Liver (tissue), 8 donors: ENCODE measurements at regions not wholly inside any gene's neighbourhood (a gene's known extent, or its start where the extent isn't known, plus 50 kb on each side); places are given as distances from the start of the nearest gene placed in this dataset.

Experiments
- DNase-seq: peaks from one replicate; pipeline ENCODE4 v3.0.0-alpha.2; 2017; ENCODE audit warnings: low spot score
- H3K27ac ChIP-seq, 2 donors: one replicate each; pipeline ENCODE4 v1.7.0; 2013; ENCODE audit warnings: inconsistent platforms in 2 of 2, low read length in 2 of 2, control low read depth in 1 of 2, low read depth in 1 of 2, mild to moderate bottlenecking in 1 of 2
- H3K27me3 ChIP-seq, 4 donors: one replicate each; pipeline versions ENCODE4 v1.6.1 to v1.7.0; 2013; ENCODE audit warnings: low read length in 3 of 4, inconsistent platforms in 1 of 4, mild to moderate bottlenecking in 1 of 4, moderate library complexity in 1 of 4; ENCODE audit not compliant: control insufficient read depth in 4 of 4, insufficient read depth in 4 of 4
- H3K36me3 ChIP-seq, 4 donors: one replicate each; pipeline versions ENCODE4 v1.6.1 to v1.7.0; 2013; ENCODE audit warnings: low read length in 3 of 4, mild to moderate bottlenecking in 3 of 4, low read depth in 1 of 4, moderate library complexity in 1 of 4; ENCODE audit not compliant: control insufficient read depth in 4 of 4, insufficient read depth in 3 of 4
- H3K4me1 ChIP-seq, 4 donors: one replicate each; pipeline versions ENCODE4 v1.6.1 to v1.7.0; 2013; ENCODE audit warnings: low read length in 3 of 4, mild to moderate bottlenecking in 3 of 4, moderate library complexity in 1 of 4; ENCODE audit not compliant: control insufficient read depth in 4 of 4, insufficient read depth in 4 of 4
- H3K4me3 ChIP-seq, 3 donors: one replicate each; pipeline versions ENCODE4 v1.6.1 to v1.7.0; 2013; ENCODE audit warnings: low read length in 3 of 3, control low read depth in 1 of 3, low read depth in 1 of 3, mild to moderate bottlenecking in 1 of 3
- H3K9ac ChIP-seq, 2 donors: one replicate each; pipeline ENCODE4 v1.7.0; 2013; ENCODE audit warnings: low read length in 2 of 2, mild to moderate bottlenecking in 2 of 2, moderate library complexity in 2 of 2, control low read depth in 1 of 2, low read depth in 1 of 2
- H3K9me3 ChIP-seq, 4 donors: one replicate each; pipeline versions ENCODE4 v1.6.1 to v1.7.0; 2013; ENCODE audit warnings: low read length in 3 of 4; ENCODE audit not compliant: control insufficient read depth in 4 of 4
- EGR1 ChIP-seq, 2 donors: IDR thresholded peaks; 2 replicates each; pipeline ENCODE4 v1.6.1; 2016 to 2018; ENCODE audit warnings: antibody characterized with exemption in 2 of 2, low read depth in 2 of 2
- FOXA1 ChIP-seq: IDR thresholded peaks from 2 replicates; pipeline ENCODE4 v1.6.1; 2016; ENCODE audit warnings: antibody characterized with exemption
- FOXA2 ChIP-seq: IDR thresholded peaks from 2 replicates; pipeline ENCODE4 v1.6.1; 2016; ENCODE audit warnings: antibody characterized with exemption
- GABPA ChIP-seq, 2 donors: IDR thresholded peaks in 1 of 2; conservative IDR thresholded peaks in 1 of 2; 2 replicates each; pipeline ENCODE4 v1.6.1; 2016; ENCODE audit warnings: antibody characterized with exemption in 2 of 2, mild to moderate bottlenecking in 1 of 2, moderate library complexity in 1 of 2
- HNF4A ChIP-seq, 2 donors: conservative IDR thresholded peaks; 2 replicates each; pipeline ENCODE4 v1.6.1; 2016; ENCODE audit warnings: antibody characterized with exemption in 2 of 2, mild to moderate bottlenecking in 2 of 2
- HNF4G ChIP-seq: IDR thresholded peaks from 2 replicates; pipeline ENCODE4 v1.6.1; 2016; ENCODE audit warnings: antibody characterized with exemption
- JUND ChIP-seq, 2 donors: IDR thresholded peaks; 2 replicates each; pipeline ENCODE4 v1.6.1; 2016; ENCODE audit warnings: antibody characterized with exemption in 2 of 2
- NR2F2 ChIP-seq: IDR thresholded peaks from 2 replicates; pipeline ENCODE4 v1.6.1; 2016; ENCODE audit warnings: antibody characterized with exemption
- RAD21 ChIP-seq, 2 donors: IDR thresholded peaks; 2 replicates each; pipeline ENCODE4 v1.6.1; 2016; ENCODE audit warnings: antibody characterized with exemption in 2 of 2, mild to moderate bottlenecking in 2 of 2
- RXRA ChIP-seq, 2 donors: IDR thresholded peaks; 2 replicates each; pipeline ENCODE4 v1.6.1; 2017 to 2018; ENCODE audit warnings: antibody characterized with exemption in 2 of 2, mild to moderate bottlenecking in 1 of 2
- SP1 ChIP-seq: IDR thresholded peaks from 2 replicates; pipeline ENCODE4 v1.6.1; 2018; ENCODE audit warnings: antibody characterized with exemption, mild to moderate bottlenecking
- TAF1 ChIP-seq: conservative IDR thresholded peaks from 2 replicates; pipeline ENCODE4 v1.6.1; 2016; ENCODE audit warnings: antibody characterized with exemption, mild to moderate bottlenecking
- YY1 ChIP-seq: IDR thresholded peaks from 2 replicates; pipeline ENCODE4 v1.6.1; 2016; ENCODE audit warnings: antibody characterized with exemption, mild to moderate bottlenecking
- WGBS: extraction: QIAGEN DNeasy Blood & Tissue Kit; methylation state at CpG from one replicate; pipeline ENCODE4 v1.1.7; 2013; 5-methylcytosine and 5-hydroxymethylcytosine counted together
- TF ChIP-seq, protein P1 (sequence below): IDR thresholded peaks from 2 replicates; pipeline ENCODE4 v1.6.1; 2016; ENCODE audit warnings: antibody characterized with exemption
- TF ChIP-seq, protein P2 (sequence below): IDR thresholded peaks from 2 replicates; pipeline ENCODE4 v1.6.1; 2016; ENCODE audit warnings: antibody characterized with exemption, mild to moderate bottlenecking
- TF ChIP-seq, protein P3 (sequence below): IDR thresholded peaks from 2 replicates; pipeline ENCODE4 v1.6.1; 2016; ENCODE audit warnings: antibody characterized with exemption
- TF ChIP-seq, protein P4 (sequence below): fragments of 150-350 bp; IDR thresholded peaks from 2 replicates; pipeline ENCODE4 v1.5.1; 2017; ENCODE audit warnings: improper control_type of control experiment, low read depth, low read length; ENCODE audit not compliant: missing input control
- TF ChIP-seq, protein P5 (sequence below): IDR thresholded peaks from 2 replicates; pipeline ENCODE4 v1.6.1; 2016; ENCODE audit warnings: antibody characterized with exemption
- donor health status: healthy.
- donor health status: healthy.
- donor health status: healthy.
- donor health status: healthy.
- donor health status: healthy.

DNA sequence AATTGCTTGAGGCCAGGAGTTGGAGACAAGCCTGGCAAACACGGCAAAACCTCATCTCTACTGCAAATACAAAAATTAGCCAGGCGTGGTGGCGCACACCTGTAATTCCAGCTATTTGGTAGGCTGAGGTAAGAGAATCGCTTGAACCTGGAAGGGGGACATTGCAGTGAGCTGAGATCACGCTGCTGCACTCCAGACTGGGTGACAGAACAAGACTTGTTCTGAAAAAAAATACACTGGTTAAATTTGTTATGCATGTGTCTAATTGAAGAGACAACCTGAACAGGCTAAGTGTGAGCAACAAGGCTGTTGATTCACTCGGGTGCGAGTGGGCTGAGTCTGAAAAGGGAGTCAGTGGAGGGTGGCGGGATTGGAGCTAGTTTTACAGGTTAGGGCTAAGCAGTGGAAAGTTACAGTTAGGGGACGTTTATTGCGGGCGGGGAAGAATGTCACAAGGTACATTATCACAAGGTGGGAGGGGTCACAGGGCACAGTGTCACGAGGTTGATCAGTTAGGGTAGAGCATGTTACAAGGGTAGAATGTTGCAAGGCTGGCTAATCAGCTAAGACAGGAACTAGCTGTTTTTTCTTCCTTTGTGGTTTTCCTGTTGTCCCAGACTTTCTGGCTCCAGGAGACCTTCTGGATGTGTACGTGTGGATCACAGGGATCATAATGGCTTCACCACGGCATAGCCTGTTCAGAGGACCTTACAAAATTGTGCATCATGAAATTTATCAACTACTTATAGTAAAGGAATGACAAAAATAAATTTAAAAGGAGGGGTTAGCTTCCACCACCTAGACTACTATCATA is 115.8 kb downstream of the NAA11 start:
- Histone ChIP-seq H3K27me3 (no peaks in the 10 kb centered on the region), H3K9ac (no peak overlapping the region), H3K4me1 (no peaks in the 10 kb centered on the region), H3K4me3 (no peak overlapping the region), H3K9me3 (peaks cover 0 to 2% (median 0%) of the 10 kb centered on the region in 4 donors), H3K27ac (no peak overlapping the region), H3K36me3 (no peaks in the 10 kb centered on the region)
- 67% methylated on average over 14 of the region's 14 CpGs for WGBS
- no peak for DNase-seq
- TF ChIP-seq YY1 (peak; percentile 80), NR2F2 (peak; percentile 74), FOXA2 (no peak)

DNA sequence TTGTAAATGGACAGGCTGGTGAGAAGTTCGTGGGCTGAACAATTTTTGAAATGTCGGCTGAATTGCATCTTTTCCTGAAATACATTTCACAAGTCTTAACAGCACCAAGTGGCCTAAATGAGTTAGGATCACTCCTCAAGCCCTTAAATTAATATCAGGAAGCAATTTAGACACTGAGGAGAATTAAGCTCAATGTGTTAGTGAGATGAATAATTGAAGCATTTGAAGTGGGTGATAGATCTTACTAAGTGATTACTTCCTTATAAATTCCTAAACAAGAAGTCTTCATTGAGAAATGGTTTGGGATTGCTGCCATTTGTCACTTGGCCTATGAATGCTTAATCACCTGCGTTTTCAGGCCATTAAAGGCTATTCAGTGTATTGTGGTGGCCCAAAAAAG is 116.8 kb downstream of the NAA11 start:
- no peak overlapping the region for H3K4me3 ChIP-seq
- no peak overlapping the region for H3K9ac ChIP-seq
- H3K9me3 ChIP-seq: peaks cover 0 to 2% (median 0%) of the 10 kb centered on the region in 4 donors
- no peak overlapping the region for H3K27ac ChIP-seq
- WGBS: 65% methylated on average over 3 of the region's 3 CpGs
- no peak for DNase-seq
- TF ChIP-seq JUND (IDR thresholded peaks at IDR 0.05) (no peak), SP1 (no peak), HNF4G (no peak), HNF4A (conservative IDR thresholded peaks at IDR 0.05) (no peak), NR2F2 (no peak), YY1 (no peak), EGR1 (IDR thresholded peaks at IDR 0.05; ENCODE audit: low read depth in 2 of 2) (no peak), FOXA1 (no peak), TAF1 (no peak), FOXA2 (no peak), RAD21 (IDR thresholded peaks at IDR 0.05) (no peak), GABPA (IDR thresholded peaks at IDR 0.05 in 1 of 2, conservative IDR thresholded peaks at IDR 0.05 in 1 of 2) (no peak), RXRA (IDR thresholded peaks at IDR 0.05) (no peak)
- TF ChIP-seq, protein P1, sequence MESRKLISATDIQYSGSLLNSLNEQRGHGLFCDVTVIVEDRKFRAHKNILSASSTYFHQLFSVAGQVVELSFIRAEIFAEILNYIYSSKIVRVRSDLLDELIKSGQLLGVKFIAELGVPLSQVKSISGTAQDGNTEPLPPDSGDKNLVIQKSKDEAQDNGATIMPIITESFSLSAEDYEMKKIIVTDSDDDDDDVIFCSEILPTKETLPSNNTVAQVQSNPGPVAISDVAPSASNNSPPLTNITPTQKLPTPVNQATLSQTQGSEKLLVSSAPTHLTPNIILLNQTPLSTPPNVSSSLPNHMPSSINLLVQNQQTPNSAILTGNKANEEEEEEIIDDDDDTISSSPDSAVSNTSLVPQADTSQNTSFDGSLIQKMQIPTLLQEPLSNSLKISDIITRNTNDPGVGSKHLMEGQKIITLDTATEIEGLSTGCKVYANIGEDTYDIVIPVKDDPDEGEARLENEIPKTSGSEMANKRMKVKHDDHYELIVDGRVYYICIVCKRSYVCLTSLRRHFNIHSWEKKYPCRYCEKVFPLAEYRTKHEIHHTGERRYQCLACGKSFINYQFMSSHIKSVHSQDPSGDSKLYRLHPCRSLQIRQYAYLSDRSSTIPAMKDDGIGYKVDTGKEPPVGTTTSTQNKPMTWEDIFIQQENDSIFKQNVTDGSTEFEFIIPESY: no peak
- TF ChIP-seq, protein P2, sequence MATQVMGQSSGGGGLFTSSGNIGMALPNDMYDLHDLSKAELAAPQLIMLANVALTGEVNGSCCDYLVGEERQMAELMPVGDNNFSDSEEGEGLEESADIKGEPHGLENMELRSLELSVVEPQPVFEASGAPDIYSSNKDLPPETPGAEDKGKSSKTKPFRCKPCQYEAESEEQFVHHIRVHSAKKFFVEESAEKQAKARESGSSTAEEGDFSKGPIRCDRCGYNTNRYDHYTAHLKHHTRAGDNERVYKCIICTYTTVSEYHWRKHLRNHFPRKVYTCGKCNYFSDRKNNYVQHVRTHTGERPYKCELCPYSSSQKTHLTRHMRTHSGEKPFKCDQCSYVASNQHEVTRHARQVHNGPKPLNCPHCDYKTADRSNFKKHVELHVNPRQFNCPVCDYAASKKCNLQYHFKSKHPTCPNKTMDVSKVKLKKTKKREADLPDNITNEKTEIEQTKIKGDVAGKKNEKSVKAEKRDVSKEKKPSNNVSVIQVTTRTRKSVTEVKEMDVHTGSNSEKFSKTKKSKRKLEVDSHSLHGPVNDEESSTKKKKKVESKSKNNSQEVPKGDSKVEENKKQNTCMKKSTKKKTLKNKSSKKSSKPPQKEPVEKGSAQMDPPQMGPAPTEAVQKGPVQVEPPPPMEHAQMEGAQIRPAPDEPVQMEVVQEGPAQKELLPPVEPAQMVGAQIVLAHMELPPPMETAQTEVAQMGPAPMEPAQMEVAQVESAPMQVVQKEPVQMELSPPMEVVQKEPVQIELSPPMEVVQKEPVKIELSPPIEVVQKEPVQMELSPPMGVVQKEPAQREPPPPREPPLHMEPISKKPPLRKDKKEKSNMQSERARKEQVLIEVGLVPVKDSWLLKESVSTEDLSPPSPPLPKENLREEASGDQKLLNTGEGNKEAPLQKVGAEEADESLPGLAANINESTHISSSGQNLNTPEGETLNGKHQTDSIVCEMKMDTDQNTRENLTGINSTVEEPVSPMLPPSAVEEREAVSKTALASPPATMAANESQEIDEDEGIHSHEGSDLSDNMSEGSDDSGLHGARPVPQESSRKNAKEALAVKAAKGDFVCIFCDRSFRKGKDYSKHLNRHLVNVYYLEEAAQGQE: no peak
- TF ChIP-seq, protein P3, sequence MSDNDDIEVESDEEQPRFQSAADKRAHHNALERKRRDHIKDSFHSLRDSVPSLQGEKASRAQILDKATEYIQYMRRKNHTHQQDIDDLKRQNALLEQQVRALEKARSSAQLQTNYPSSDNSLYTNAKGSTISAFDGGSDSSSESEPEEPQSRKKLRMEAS: no peak
- TF ChIP-seq, protein P4, sequence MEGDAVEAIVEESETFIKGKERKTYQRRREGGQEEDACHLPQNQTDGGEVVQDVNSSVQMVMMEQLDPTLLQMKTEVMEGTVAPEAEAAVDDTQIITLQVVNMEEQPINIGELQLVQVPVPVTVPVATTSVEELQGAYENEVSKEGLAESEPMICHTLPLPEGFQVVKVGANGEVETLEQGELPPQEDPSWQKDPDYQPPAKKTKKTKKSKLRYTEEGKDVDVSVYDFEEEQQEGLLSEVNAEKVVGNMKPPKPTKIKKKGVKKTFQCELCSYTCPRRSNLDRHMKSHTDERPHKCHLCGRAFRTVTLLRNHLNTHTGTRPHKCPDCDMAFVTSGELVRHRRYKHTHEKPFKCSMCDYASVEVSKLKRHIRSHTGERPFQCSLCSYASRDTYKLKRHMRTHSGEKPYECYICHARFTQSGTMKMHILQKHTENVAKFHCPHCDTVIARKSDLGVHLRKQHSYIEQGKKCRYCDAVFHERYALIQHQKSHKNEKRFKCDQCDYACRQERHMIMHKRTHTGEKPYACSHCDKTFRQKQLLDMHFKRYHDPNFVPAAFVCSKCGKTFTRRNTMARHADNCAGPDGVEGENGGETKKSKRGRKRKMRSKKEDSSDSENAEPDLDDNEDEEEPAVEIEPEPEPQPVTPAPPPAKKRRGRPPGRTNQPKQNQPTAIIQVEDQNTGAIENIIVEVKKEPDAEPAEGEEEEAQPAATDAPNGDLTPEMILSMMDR: no peak
- TF ChIP-seq, protein P5, sequence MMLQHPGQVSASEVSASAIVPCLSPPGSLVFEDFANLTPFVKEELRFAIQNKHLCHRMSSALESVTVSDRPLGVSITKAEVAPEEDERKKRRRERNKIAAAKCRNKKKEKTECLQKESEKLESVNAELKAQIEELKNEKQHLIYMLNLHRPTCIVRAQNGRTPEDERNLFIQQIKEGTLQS: no peak
- H3K27me3 ChIP-seq: no peaks in the 10 kb centered on the region
- H3K36me3 ChIP-seq: no peaks in the 10 kb centered on the region
- no peaks in the 10 kb centered on the region for H3K4me1 ChIP-seq
